ENCODE measurements at regions not wholly inside any gene's neighbourhood (a gene's known extent, or its start where the extent isn't known, plus 50 kb on each side); places are given as distances from the start of the nearest gene placed in this dataset.

DNA sequence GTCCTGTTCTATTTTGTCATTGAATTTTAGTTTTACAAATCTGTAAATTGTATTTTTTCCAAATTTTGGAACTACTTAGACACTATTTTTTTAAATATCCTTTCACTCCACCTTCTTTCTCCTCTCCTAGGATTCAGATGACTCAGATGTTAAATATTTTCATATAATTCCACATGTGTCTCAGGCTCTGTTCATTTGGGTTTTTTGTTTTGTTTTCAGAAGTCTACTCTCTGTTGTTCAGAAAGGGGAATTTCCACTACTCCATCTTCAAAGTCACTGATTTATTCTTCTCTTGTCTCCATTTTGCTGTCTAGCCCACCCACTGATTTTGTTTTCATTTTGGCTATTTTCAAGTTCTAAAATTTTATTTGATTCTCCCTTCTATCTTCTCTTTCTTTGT, 264.0 kb upstream of the SLIT2 start:
- no peak for DNase-seq

DNA sequence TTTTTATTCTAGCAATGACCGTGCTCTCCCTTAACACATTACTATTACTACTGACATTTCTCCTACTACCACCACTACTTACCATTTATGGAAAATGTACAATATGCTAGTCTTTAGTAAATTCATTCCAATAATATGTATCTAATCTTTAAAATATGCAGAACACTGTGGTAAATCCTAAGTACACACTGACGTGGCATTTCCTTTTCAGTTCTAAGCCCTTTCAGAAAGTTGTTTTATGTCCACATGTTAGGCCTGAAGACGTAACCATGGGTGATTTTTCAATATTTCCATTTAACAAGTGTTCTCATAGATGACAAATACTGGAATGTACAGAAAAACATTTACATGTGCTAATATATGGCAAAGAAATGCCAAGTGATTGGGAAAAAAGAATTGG, 268.6 kb upstream of the SLIT2 start:
- DNase-seq = no peak

DNA sequence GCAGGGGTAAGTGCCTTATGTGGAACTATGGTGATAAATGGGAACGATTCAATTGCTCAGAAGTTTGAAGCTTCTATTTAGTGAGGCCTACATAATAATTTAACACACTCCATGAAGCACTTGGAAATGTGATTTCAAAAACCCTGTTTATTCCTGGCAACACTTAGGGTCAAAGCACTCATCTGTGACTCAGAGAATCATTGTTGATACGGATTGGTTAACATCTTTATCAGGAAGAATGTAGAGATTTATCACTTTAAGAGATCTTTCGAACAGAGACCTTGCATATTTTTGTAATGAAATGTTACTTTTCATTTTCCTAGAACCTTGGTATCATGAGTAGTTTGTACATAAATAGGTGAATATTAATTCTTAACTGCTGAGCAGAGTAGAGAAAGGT, 269.1 kb upstream of the SLIT2 start:
- DNase-seq = no peak

DNA sequence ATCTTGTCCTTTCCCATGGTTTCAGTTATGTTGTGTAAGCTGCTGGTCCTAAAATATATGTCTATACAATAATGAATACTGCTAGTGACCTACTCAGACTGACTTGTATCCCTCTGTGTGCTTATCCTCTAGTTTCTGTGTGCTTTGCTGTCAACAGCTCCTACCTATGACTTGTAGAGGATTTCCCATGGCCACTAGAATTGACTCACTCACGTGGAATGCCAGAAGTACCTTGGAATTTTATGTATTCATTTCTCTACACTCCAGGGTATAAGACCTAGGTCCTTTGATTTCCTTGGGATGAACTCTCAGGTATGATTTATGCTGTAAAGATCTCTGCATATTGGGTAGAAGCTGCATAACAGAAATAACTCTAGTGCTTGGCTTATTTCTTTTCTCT, 279.9 kb upstream of the SLIT2 start:
- DNase-seq = no peak

DNA sequence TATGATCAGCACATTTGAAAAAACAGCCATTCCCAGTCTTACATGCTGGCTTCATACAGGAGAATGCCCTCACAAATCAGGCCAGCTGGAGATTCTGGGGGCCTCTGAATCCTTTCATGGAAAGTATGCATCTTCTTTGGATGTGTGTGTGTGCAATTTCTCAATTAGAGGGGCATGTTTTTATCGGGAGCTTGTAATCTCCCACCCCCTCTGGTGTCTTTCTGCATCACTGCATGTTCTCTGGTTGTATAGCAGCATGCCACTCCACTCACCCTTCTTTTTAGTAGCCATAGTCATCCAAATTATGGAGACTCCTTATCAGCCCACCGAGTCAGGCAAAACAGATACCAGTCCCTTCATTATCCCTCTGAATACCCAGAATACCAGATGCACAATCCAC, 282.2 kb upstream of the SLIT2 start:
- DNase-seq = no peak

DNA sequence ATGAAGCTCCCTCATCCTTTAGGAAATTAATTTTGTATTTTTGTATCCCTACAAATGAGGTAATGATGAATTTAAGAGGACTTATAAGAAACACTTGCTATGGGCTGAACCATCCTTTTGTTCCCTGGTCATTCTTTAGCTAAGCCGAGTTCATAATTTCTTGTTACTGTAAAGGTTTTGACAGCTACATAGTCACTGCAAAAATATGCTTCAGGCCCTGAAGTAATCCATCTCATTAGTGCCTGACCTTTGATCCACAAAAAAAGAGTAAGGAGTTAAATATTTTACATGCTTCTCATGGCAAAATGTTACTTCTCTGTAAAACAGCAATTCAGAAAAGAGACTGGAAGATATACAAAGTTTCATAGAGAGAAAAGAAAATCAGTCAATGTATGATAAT, 290.6 kb upstream of the SLIT2 start:
- no peak for DNase-seq

GRCh38 chr4:19958848-19959247, 292.9 kb upstream of the SLIT2 start:
- no peak for DNase-seq

GRCh38 chr4:19947349-19947748, 304.4 kb upstream of the SLIT2 start:
- no peak for DNase-seq

GRCh38 chr4:19945979-19946380, 305.7 kb upstream of the SLIT2 start:
- DNase-seq = no peak

- no peak for DNase-seq
Measured at GRCh38 chr4:19945501-19945900, 306.2 kb upstream of the SLIT2 start.

DNA sequence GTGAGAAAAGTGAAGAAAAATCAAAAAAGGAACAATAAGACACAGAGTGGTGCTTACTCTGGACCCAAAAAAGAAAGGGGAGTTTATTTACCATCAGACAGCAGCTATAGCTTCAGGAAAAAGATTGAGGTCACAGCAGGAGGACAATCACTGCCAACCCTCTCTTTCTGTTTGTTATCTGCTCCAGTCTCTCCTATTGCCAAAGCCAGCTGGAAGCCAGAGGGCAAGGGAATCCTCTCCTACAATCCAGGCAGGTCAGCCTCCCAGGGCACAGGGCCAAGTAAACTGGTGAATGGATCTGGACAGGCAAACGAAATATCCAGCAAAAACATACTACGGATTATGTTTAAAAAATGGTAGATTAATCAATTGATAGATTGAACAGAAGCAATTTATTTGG, 306.9 kb upstream of the SLIT2 start:
- no peak for DNase-seq

- no peak for DNase-seq
Measured at GRCh38 chr4:19944251-19944650, 307.5 kb upstream of the SLIT2 start.

DNA sequence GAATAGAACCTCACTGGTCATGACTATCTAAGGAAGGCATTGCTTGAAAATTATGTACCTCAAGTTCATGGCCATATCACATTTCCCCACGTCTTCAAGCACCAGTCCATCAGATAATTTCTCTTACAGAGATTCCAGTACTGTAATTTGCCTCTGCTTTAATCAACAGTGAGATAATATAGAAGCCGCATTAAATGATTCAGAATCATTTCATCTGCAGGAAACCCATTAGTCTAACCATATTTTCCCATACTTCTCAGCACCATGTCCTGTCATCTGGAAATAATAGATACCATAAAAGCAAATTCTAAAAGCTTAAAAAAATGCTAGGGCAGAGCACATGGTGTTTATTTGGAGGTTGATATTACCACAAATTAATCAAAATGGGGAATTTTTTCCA, 310.3 kb upstream of the SLIT2 start:
- no peak for DNase-seq

DNA sequence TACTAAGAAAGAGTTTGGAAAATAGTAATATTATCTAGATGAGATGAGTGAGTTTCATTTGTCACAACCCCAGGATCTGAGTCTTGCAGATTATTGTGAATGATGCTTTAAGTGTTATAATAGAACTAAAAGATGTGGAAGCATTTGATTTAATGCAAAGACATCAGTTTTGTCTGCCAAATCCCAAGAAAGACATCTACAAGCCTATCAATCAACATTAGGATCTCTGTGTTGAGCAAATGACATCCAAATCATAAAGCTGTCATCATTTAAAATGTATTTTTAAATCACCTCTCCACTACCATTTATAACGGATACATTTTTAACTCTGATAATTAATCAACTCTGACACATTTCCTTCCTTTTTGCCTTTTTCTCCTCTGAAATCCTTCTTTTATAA, 310.8 kb upstream of the SLIT2 start:
- no peak for DNase-seq

DNA sequence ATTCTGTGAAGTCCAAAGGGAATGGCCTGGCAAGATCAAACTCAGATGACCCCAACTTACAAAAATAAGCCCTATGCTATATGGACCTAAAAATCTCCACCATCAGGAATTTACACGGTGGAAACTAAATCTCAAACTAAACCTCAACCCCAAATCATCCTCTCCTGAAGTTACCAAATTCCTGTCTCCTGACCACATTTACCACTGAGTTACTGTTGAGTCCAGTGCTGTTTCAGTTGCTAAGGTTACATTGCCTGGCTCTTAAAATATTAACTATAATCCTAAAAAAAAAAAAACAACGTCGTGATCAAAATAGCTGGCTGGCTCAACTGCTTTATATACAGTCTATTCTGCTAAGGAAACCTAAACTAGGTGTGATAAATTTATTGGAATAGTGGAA, 315.2 kb upstream of the SLIT2 start:
- DNase-seq = no peak

- DNase-seq = no peak
Measured at GRCh38 chr4:19930742-19931141, 321.0 kb upstream of the SLIT2 start.

- no peak for DNase-seq
Measured at GRCh38 chr4:19927381-19927780, 324.3 kb upstream of the SLIT2 start.

- DNase-seq = no peak
Measured at GRCh38 chr4:19925516-19925915, 326.2 kb upstream of the SLIT2 start.

DNA sequence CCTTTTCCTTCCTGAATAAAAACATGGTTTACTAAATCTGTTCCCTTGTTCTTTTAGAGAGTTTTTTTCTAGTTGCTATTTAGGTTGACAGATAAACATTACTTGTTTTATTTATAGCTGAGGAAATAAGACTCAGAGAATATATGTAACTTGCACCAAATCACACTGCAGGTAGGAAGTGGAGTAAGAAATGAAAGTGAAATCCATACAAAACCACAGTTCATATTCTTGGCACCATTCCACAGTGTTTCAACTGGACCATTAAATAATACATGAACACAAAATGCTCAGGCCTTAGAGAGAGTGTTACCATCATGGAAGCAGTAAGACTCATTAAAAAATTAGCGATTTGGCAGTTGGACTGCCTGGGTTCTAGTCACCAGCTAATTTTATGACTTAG, 326.9 kb upstream of the SLIT2 start:
- DNase-seq = no peak

GRCh38 chr4:19915276-19915675, 336.4 kb upstream of the SLIT2 start:
- no peak for DNase-seq

DNA sequence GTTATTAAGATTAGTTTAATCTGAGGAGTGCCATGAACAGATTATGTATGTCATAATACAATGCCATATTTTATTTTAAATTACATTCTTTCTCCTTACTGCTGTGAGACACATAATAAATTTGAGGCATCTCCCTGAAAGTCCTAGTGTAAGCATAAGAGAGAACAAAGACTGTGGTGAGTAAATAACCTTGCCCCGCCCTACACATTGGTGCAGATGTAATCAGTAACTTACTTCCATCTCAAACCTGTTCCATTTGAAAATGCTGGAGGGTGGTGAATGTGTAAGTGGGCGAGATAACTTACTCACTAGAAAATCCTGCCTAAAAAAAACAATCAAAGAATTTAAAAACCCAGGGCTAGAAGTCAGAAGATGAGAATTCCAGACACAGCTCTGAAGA, 338.1 kb upstream of the SLIT2 start:
- no peak for DNase-seq

DNA sequence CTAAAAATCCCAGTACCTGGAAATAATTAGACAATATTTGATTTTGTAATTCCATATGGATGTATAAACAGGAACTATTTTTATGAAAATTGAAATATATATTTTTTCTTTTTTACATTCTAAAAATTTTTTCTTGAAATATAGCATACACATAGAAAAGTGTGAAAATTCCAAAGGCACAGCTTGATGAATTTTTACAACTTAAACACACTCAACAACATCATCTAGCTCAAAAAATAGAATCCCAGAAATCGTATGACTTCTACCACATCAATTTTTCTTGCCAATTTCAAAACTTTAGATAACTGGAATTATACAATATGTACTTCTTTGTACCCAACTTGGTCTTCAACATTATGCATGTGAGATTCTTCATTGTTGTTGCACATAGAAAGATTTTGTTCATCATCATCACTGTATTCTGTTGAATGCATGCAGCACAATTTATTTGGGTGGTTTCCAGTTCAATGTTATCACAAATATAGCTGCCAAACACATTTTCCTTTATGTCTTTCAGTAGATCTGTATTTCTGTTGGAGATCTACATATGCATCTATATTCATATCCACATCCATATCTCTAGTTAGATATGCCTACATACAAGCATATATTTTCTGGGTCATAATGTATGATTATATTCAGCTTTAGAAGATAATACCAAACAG, 340.7 kb upstream of the SLIT2 start:
- DNase-seq = no peak

DNA sequence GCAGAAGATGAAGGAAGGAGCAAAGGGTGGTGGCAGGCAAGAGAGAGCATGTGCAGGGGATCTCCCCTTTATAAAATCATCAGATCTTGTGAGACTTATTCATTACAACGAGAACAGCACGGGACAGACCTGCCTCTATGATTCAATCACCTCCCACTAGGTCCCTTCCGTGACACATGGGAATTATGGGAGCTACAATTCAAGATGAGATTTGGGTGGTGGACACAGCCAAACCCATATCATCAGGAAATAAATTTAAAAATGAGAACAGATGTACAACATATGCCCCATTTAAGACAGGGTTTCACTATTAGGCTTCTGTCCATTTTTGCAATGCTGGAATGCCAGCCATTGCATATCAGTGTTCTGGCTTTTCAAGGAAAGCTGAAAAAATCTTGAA, 346.7 kb upstream of the SLIT2 start:
- no peak for DNase-seq

GRCh38 chr4:19888587-19888986, 363.1 kb upstream of the SLIT2 start:
- no peak for DNase-seq

GRCh38 chr4:19883841-19884240, 367.9 kb upstream of the SLIT2 start:
- DNase-seq = no peak

DNA sequence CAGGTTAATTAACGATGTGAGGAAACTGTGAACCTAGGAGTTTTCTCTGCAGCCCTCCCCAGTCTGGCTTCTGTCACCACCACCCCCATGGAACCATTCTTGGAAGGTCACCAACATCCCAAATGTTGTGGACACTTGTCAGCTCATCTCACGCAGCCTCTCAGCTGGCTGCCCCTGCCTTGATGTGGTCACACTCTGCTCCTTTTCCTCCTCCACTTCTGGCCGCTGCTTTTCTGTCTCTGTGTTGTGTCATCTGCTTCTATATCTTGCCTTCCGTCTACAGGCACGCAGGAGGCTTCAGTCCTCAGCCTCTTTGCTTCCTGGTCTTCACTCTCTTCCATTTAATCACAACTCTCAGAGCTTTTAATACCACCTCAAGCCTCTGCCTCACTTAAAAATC, 371.5 kb upstream of the SLIT2 start:
- no peak for DNase-seq

Data from NCI-H146 (cell line).